Activated CD4-positive, alpha-beta T cell treated with anti-CD3 and anti-CD28 coated beads for 36 hours (primary cell): ENCODE measurements at regions not wholly inside any gene's neighbourhood (a gene's known extent, or its start where the extent isn't known, plus 50 kb on each side); places are given as distances from the start of the nearest gene placed in this dataset.

Experiments
- ATAC-seq: fragments of 200-7000 bp; cut with Tn5 transposase; one replicate; pipeline ENCODE4 v1.10.0; 2021; ENCODE audit warnings: mild to moderate bottlenecking, moderate library complexity
- CTCF ChIA-PET: fragments of 350-600 bp; sonication (Branson Sonifier 250); formaldehyde crosslinking; loops from one replicate; lab custom pipeline; 2021; ENCODE audit warnings: antibody characterized with exemption; lab: Charles Lee
- POLR2A ChIA-PET: fragments of 350-600 bp; sonication (Branson Sonifier 250); formaldehyde crosslinking; loops from one replicate; lab custom pipeline; 2021; ENCODE audit warnings: antibody characterized with exemption, inconsistent platforms; lab: Charles Lee
- DNase-seq: peaks from one replicate; pipeline ENCODE4 v3.0.0-alpha.2; 2020
- H3K27ac Mint-ChIP-seq: one replicate; pipeline ENCODE4 v1.8.0; 2021; ENCODE audit warnings: mixed read lengths
- H3K27me3 Mint-ChIP-seq: one replicate; pipeline ENCODE4 v1.8.0; 2021; ENCODE audit warnings: mixed read lengths
- H3K36me3 Mint-ChIP-seq: one replicate; pipeline ENCODE4 v1.8.0; 2021; ENCODE audit warnings: low read depth, mixed read lengths
- H3K4me1 Mint-ChIP-seq: one replicate; pipeline ENCODE4 v1.8.0; 2021; ENCODE audit warnings: mixed read lengths
- H3K4me3 Mint-ChIP-seq: one replicate; pipeline ENCODE4 v1.8.0; 2021; ENCODE audit warnings: mild to moderate bottlenecking, moderate library complexity, mixed read lengths
- H3K9me3 Mint-ChIP-seq: one replicate; pipeline ENCODE4 v1.8.0; 2021; ENCODE audit warnings: low read depth, mixed read lengths
- intact Hi-C, 2 experiments: fragments of 100-400 bp; cut with DNase I in 1 of 2; cut with micrococcal nuclease in 1 of 2; formaldehyde crosslinking; loops; one replicate each; pipeline versions ENCODE4 v1.14.2 to v1.15.1; 2022 to 2024; cut with DNase I, micrococcal nuclease

GRCh38 chr5:85069659-85070640 lies 685.3 kb upstream of the EDIL3 start:
- peaks cover 2% of the 10 kb centered on the region for H3K9me3 Mint-ChIP-seq
- ChIA-PET CTCF (no interaction called here), POLR2A (no interaction called here)
- H3K36me3 Mint-ChIP-seq: no peaks in the 10 kb centered on the region
- no peak overlapping the region for H3K4me3 Mint-ChIP-seq
- no peaks in the 10 kb centered on the region for H3K4me1 Mint-ChIP-seq
- intact Hi-C loops: no loop called here
- H3K27ac Mint-ChIP-seq: no peak overlapping the region
- H3K27me3 Mint-ChIP-seq: no peaks in the 10 kb centered on the region
- ATAC-seq (no peak), DNase-seq (no peak)

- Mint-ChIP-seq H3K9me3 (peaks cover 2% of the 10 kb centered on the region), H3K36me3 (no peaks in the 10 kb centered on the region), H3K27ac (no peak overlapping the region), H3K4me3 (no peak overlapping the region), H3K4me1 (no peaks in the 10 kb centered on the region), H3K27me3 (no peaks in the 10 kb centered on the region)
- no peak for DNase-seq
- intact Hi-C loops: no loop called here
- ChIA-PET POLR2A (no interaction called here), CTCF (no interaction called here)
- ATAC-seq: no peak
These were observed 692.9 kb upstream of the EDIL3 start for GRCh38 chr5:85077581-85077980.

GRCh38 chr5:85096421-85096820 lies 711.7 kb upstream of the EDIL3 start:
- DNase-seq (no peak), ATAC-seq (no peak)
- Mint-ChIP-seq H3K4me3 (no peak overlapping the region), H3K9me3 (peaks cover 5% of the 10 kb centered on the region), H3K27me3 (no peaks in the 10 kb centered on the region), H3K36me3 (no peaks in the 10 kb centered on the region), H3K4me1 (no peaks in the 10 kb centered on the region), H3K27ac (no peak overlapping the region)
- CTCF ChIA-PET: interaction anchor here (0.7 kb wide), 1 partner anchor 72 kb away, joined by 3 read pairs; no protein-coding TSS in a partner anchor
- POLR2A ChIA-PET: no interaction called here
- intact Hi-C loops: no loop called here

GRCh38 chr5:85108471-85108870 lies 723.8 kb upstream of the EDIL3 start:
- Mint-ChIP-seq H3K36me3 (no peaks in the 10 kb centered on the region), H3K9me3 (no peaks in the 10 kb centered on the region)
- CTCF ChIA-PET: interaction anchor here (0.7 kb wide), 1 partner anchor 229 kb away, joined by 3 read pairs; no protein-coding TSS in a partner anchor

GRCh38 chr5:85109616-85110015 lies 724.9 kb upstream of the EDIL3 start:
- intact Hi-C loops: no loop called here
- no peak overlapping the region for H3K27ac Mint-ChIP-seq
- H3K36me3 Mint-ChIP-seq: no peaks in the 10 kb centered on the region
- no peaks in the 10 kb centered on the region for H3K27me3 Mint-ChIP-seq
- CTCF ChIA-PET: no interaction called here
- no peak overlapping the region for H3K4me3 Mint-ChIP-seq
- no peak for DNase-seq
- POLR2A ChIA-PET: no interaction called here
- ATAC-seq: no peak
- no peaks in the 10 kb centered on the region for H3K4me1 Mint-ChIP-seq
- no peaks in the 10 kb centered on the region for H3K9me3 Mint-ChIP-seq

More at GRCh38 chr5:85108471-85108870, 723.8 kb upstream of the EDIL3 start:
- DNase-seq: no peak
- no peak overlapping the region for H3K27ac Mint-ChIP-seq
- no peaks in the 10 kb centered on the region for H3K4me1 Mint-ChIP-seq
- POLR2A ChIA-PET: no interaction called here
- intact Hi-C loops: no loop called here
- no peak for ATAC-seq
- H3K4me3 Mint-ChIP-seq: no peak overlapping the region
- no peaks in the 10 kb centered on the region for H3K27me3 Mint-ChIP-seq

- ChIA-PET POLR2A (no interaction called here), CTCF (interaction anchor here (1.2 kb wide), 1 partner anchor 10 kb away, joined by 3 read pairs; no protein-coding TSS in a partner anchor)
- ATAC-seq (no peak), DNase-seq (no peak)
- H3K27ac Mint-ChIP-seq: no peak overlapping the region
- H3K4me3 Mint-ChIP-seq: no peak overlapping the region
- no peaks in the 10 kb centered on the region for H3K27me3 Mint-ChIP-seq
- no peaks in the 10 kb centered on the region for H3K36me3 Mint-ChIP-seq
- intact Hi-C loops: no loop called here
- H3K4me1 Mint-ChIP-seq: no peaks in the 10 kb centered on the region
- H3K9me3 Mint-ChIP-seq: peaks cover 7% of the 10 kb centered on the region
These were observed 747.6 kb upstream of the EDIL3 start for GRCh38 chr5:85132269-85132668.

- no peaks in the 10 kb centered on the region for H3K27me3 Mint-ChIP-seq
- no peaks in the 10 kb centered on the region for H3K4me1 Mint-ChIP-seq
- intact Hi-C loops: no loop called here
- ATAC-seq: no peak
- peaks cover 7% of the 10 kb centered on the region for H3K9me3 Mint-ChIP-seq
- no peak overlapping the region for H3K27ac Mint-ChIP-seq
- H3K36me3 Mint-ChIP-seq: no peaks in the 10 kb centered on the region
- no peak overlapping the region for H3K4me3 Mint-ChIP-seq
- CTCF ChIA-PET: no interaction called here
- POLR2A ChIA-PET: no interaction called here
- no peak for DNase-seq
These were observed 755.8 kb upstream of the EDIL3 start for GRCh38 chr5:85140471-85140870.

GRCh38 chr5:85143138-85143537 lies 758.5 kb upstream of the EDIL3 start:
- H3K27ac Mint-ChIP-seq: no peak overlapping the region
- peaks cover 7% of the 10 kb centered on the region for H3K9me3 Mint-ChIP-seq
- POLR2A ChIA-PET: no interaction called here
- H3K4me3 Mint-ChIP-seq: no peak overlapping the region
- ATAC-seq: no peak
- intact Hi-C loops: no loop called here
- H3K36me3 Mint-ChIP-seq: no peaks in the 10 kb centered on the region
- H3K4me1 Mint-ChIP-seq: no peaks in the 10 kb centered on the region
- DNase-seq: no peak
- CTCF ChIA-PET: no interaction called here
- H3K27me3 Mint-ChIP-seq: no peaks in the 10 kb centered on the region

- Mint-ChIP-seq H3K27me3 (no peaks in the 10 kb centered on the region), H3K27ac (no peak overlapping the region), H3K4me1 (no peaks in the 10 kb centered on the region), H3K4me3 (no peak overlapping the region), H3K9me3 (peaks cover 4% of the 10 kb centered on the region), H3K36me3 (no peaks in the 10 kb centered on the region)
- CTCF ChIA-PET: no interaction called here
- ATAC-seq (no peak), DNase-seq (no peak)
- POLR2A ChIA-PET: no interaction called here
- intact Hi-C loops: no loop called here
These were observed 764.0 kb upstream of the EDIL3 start for GRCh38 chr5:85148701-85149100.

- H3K9me3 Mint-ChIP-seq: no peaks in the 10 kb centered on the region
- no peaks in the 10 kb centered on the region for H3K4me1 Mint-ChIP-seq
These were observed 774.7 kb upstream of the EDIL3 start for GRCh38 chr5:85159395-85159794.

GRCh38 chr5:85168474-85168873 lies 783.8 kb upstream of the EDIL3 start:
- no peaks in the 10 kb centered on the region for H3K27me3 Mint-ChIP-seq

More at GRCh38 chr5:85159395-85159794, 774.7 kb upstream of the EDIL3 start:
- no peaks in the 10 kb centered on the region for H3K27me3 Mint-ChIP-seq
- ATAC-seq: no peak
- intact Hi-C loops: no loop called here
- no peak overlapping the region for H3K27ac Mint-ChIP-seq
- ChIA-PET POLR2A (no interaction called here), CTCF (interaction anchor here (1.2 kb wide), 1 partner anchor 25 kb away, joined by 3 read pairs; no protein-coding TSS in a partner anchor)
- H3K4me3 Mint-ChIP-seq: no peak overlapping the region
- H3K36me3 Mint-ChIP-seq: no peaks in the 10 kb centered on the region
- DNase-seq: no peak

GRCh38 chr5:85170183-85170582 lies 785.5 kb upstream of the EDIL3 start:
- Mint-ChIP-seq H3K4me1 (no peaks in the 10 kb centered on the region), H3K9me3 (peaks cover 1% of the 10 kb centered on the region), H3K27me3 (no peaks in the 10 kb centered on the region), H3K36me3 (no peaks in the 10 kb centered on the region), H3K4me3 (no peak overlapping the region), H3K27ac (no peak overlapping the region)
- CTCF ChIA-PET: no interaction called here
- POLR2A ChIA-PET: no interaction called here
- intact Hi-C loops: no loop called here
- DNase-seq (no peak), ATAC-seq (no peak)

More at GRCh38 chr5:85168474-85168873, 783.8 kb upstream of the EDIL3 start:
- no peak for ATAC-seq
- Mint-ChIP-seq H3K27ac (no peak overlapping the region), H3K4me3 (no peak overlapping the region), H3K4me1 (no peaks in the 10 kb centered on the region), H3K36me3 (no peaks in the 10 kb centered on the region), H3K9me3 (peaks cover 3% of the 10 kb centered on the region)
- POLR2A ChIA-PET: no interaction called here
- intact Hi-C loops: no loop called here
- CTCF ChIA-PET: no interaction called here
- no peak for DNase-seq
